IMR-90 (cell line): ENCODE measurements at regions not wholly inside any gene's neighbourhood (a gene's known extent, or its start where the extent isn't known, plus 50 kb on each side); places are given as distances from the start of the nearest gene placed in this dataset.

ENCODE experiments used
- ATAC-seq: fragments of 200-7000 bp; cut with Tn5 transposase; 2 replicates; pipeline ENCODE4 v1.9.1; 2020; ENCODE audit warnings: low read depth, mild to moderate bottlenecking, moderate library complexity
- BruUV-seq: library from RNA; stranded (reverse); fragments of 400-500 nt; replicated peaks from 2 replicates; lab custom pipeline; 2021; lab: Mats Ljungman, UMichigan
- CTCF ChIA-PET: fragments of 300-600 bp; formaldehyde crosslinking; extraction: SDS; loops from one replicate; lab custom pipeline; 2021; ENCODE audit warnings: antibody characterized with exemption; lab: Yijun Ruan, JAX
- POLR2A ChIA-PET: fragments of 300-600 bp; sonication (Branson Sonifier 250); formaldehyde crosslinking; loops from one replicate; lab custom pipeline; 2022; ENCODE audit warnings: antibody characterized with exemption; ENCODE audit not compliant: unreplicated experiment; lab: Charles Lee
- DNase-seq: peaks from one replicate; pipeline ENCODE4 v3.0.0; 2013
- H2AFZ ChIP-seq: replicated peaks from 2 replicates; pipeline ENCODE3; 2013; ENCODE audit warnings: low read length, mild to moderate bottlenecking; ENCODE audit not compliant: poor library complexity
- H2AK5ac ChIP-seq: 2 replicates; pipeline ENCODE4 v1.6.1; 2013; ENCODE audit warnings: low read depth, low read length, inconsistent platforms
- H2AK9ac ChIP-seq: replicated peaks from 2 replicates; pipeline ENCODE3; 2013; ENCODE audit warnings: mild to moderate bottlenecking, low read depth, low read length, moderate library complexity; ENCODE audit not compliant: poor library complexity
- H2BK120ac ChIP-seq: 2 replicates; pipeline ENCODE4 v1.6.1; 2013; ENCODE audit warnings: low read depth, low read length, inconsistent platforms
- H2BK15ac ChIP-seq: 3 replicates; pipeline ENCODE4 v1.6.1; 2013; ENCODE audit warnings: low read depth, low read length, inconsistent platforms
- H2BK20ac ChIP-seq: 2 replicates; pipeline ENCODE4 v1.6.1; 2013; ENCODE audit warnings: low read depth, mild to moderate bottlenecking, inconsistent platforms, low read length, moderate library complexity
- H2BK5ac ChIP-seq: 2 replicates; pipeline ENCODE4 v1.6.1; 2013; ENCODE audit warnings: mild to moderate bottlenecking, low read depth, low read length, inconsistent platforms; ENCODE audit not compliant: poor library complexity, severe bottlenecking
- H3K14ac ChIP-seq: replicated peaks from 2 replicates; pipeline ENCODE4 v1.6.1; 2013; ENCODE audit warnings: low read depth, low read length, inconsistent platforms
- H3K18ac ChIP-seq: 2 replicates; pipeline ENCODE4 v1.6.1; 2013; ENCODE audit warnings: low read depth, low read length, control low read depth
- H3K23ac ChIP-seq: 2 replicates; pipeline ENCODE4 v1.6.1; 2013; ENCODE audit warnings: low read depth, low read length, inconsistent platforms
- H3K27ac ChIP-seq: 2 replicates; pipeline ENCODE4 v1.5.1; 2013; ENCODE audit warnings: mild to moderate bottlenecking, control low read depth, low read length; ENCODE audit not compliant: insufficient read depth
- H3K27me3 ChIP-seq: 2 replicates; pipeline ENCODE4 v1.6.1; 2013; ENCODE audit warnings: low read length; ENCODE audit not compliant: control insufficient read depth, insufficient read depth
- H3K36me3 ChIP-seq: 2 replicates; pipeline ENCODE4 v1.6.1; 2013; ENCODE audit warnings: low read length, mixed read lengths; ENCODE audit not compliant: control insufficient read depth, insufficient read depth
- H3K4ac ChIP-seq: 2 replicates; pipeline ENCODE4 v1.6.1; 2013; ENCODE audit warnings: low read depth, low read length, inconsistent platforms
- H3K4me1 ChIP-seq: 2 replicates; pipeline ENCODE4 v1.6.1; 2013; ENCODE audit warnings: low read length, mixed read lengths; ENCODE audit not compliant: control insufficient read depth, insufficient read depth
- H3K4me2 ChIP-seq: 2 replicates; pipeline ENCODE4 v1.6.1; 2013; ENCODE audit warnings: low read depth, mild to moderate bottlenecking, control low read depth, low read length, moderate library complexity
- H3K4me3 ChIP-seq: 2 replicates; pipeline ENCODE4 v1.5.1; 2013; ENCODE audit warnings: low read depth, mild to moderate bottlenecking, control low read depth, low read length, moderate library complexity; ENCODE audit not compliant: insufficient read depth
- H3K56ac ChIP-seq: 2 replicates; pipeline ENCODE4 v1.6.1; 2013; ENCODE audit warnings: low read length, inconsistent platforms; ENCODE audit not compliant: insufficient read depth; ENCODE audit errors: extremely low read depth
- H3K79me1 ChIP-seq, 2 experiments: 2 replicates each; pipeline ENCODE4 v1.6.1; 2013; ENCODE audit warnings: low read length in 2 of 2, inconsistent platforms in 1 of 2, low read depth in 1 of 2
- H3K9ac ChIP-seq: 2 replicates; pipeline ENCODE4 v1.6.1; 2013; ENCODE audit warnings: low read depth, low read length, control low read depth
- H3K9me1 ChIP-seq: 2 replicates; pipeline ENCODE4 v1.6.1; 2013; ENCODE audit warnings: low read length, inconsistent platforms; ENCODE audit not compliant: insufficient read depth
- H3K9me3 ChIP-seq: 2 replicates; pipeline ENCODE4 v1.6.1; 2013; ENCODE audit warnings: low read length; ENCODE audit not compliant: control insufficient read depth, insufficient read depth
- H4K20me1 ChIP-seq: 2 replicates; pipeline ENCODE4 v1.6.1; 2013; ENCODE audit warnings: low read length, inconsistent platforms; ENCODE audit not compliant: insufficient read depth
- H4K5ac ChIP-seq: 2 replicates; pipeline ENCODE4 v1.6.1; 2013; ENCODE audit warnings: mild to moderate bottlenecking, low read depth, low read length, control low read depth
- H4K8ac ChIP-seq, 2 experiments: 2 replicates each; pipeline ENCODE4 v1.6.1; 2013; ENCODE audit warnings: low read depth in 2 of 2, low read length in 2 of 2, control low read depth in 1 of 2, inconsistent platforms in 1 of 2
- H4K91ac ChIP-seq: 2 replicates; pipeline ENCODE4 v1.6.1; 2013; ENCODE audit warnings: low read depth, low read length, inconsistent platforms; ENCODE audit not compliant: insufficient read depth
- MAZ ChIP-seq: IDR thresholded peaks from 2 replicates; pipeline ENCODE4 v1.6.1; 2012; ENCODE audit warnings: low read depth, mild to moderate bottlenecking, low read length, improper control_type of control experiment, moderate library complexity, borderline replicate concordance
- POLR2A ChIP-seq: IDR thresholded peaks from 2 replicates; pipeline ENCODE4 v1.6.1; 2012; ENCODE audit warnings: mild to moderate bottlenecking, low read depth, low read length
- WGBS, 2 experiments: methylation state at CpG; one replicate each; pipeline versions ENCODE4 v1.1.5 to v1.1.7; 2013; ENCODE audit warnings: missing lambda C conversion rate in 2 of 2; ENCODE audit not compliant: insufficient read length in 1 of 2; ENCODE audit errors: extremely low coverage in 2 of 2; 5-methylcytosine and 5-hydroxymethylcytosine counted together
- dilution Hi-C: fragments of 300-500 bp; cut with HindIII; formaldehyde crosslinking; loops from one replicate; pipeline ENCODE4 v1.14.3; 2018; ENCODE audit warnings: low sequenced_read_pairs; ENCODE audit not compliant: unreplicated experiment
- in situ Hi-C: fragments of 300-500 bp; cut with MboI; formaldehyde crosslinking; loops from 3 replicates; pipeline ENCODE4 v1.14.3; 2019; ENCODE audit warnings: low sequenced_read_pairs, inconsistent platforms, mixed read lengths
- intact Hi-C: fragments of 100-400 bp; cut with micrococcal nuclease; formaldehyde crosslinking; loops from 2 replicates; pipeline ENCODE4 v1.10.0; 2022
- TF ChIP-seq, protein P1 (sequence below): fragments of 150-350 bp; IDR thresholded peaks from 2 replicates; pipeline ENCODE4 v1.6.1; 2017; ENCODE audit warnings: mild to moderate bottlenecking, antibody characterized with exemption, low read length, low read depth

GRCh38 chr2:238777369-238778067 lies 70.4 kb upstream of the TWIST2 start:
- Histone ChIP-seq H3K23ac (no peak overlapping the region), H3K27me3 (peaks cover 21% of the 10 kb centered on the region), H4K8ac (no peak overlapping the region), H2BK20ac (no peak overlapping the region), H3K9me1 (no peaks in the 10 kb centered on the region), H3K18ac (no peak overlapping the region), H2BK5ac (no peak overlapping the region), H3K79me1 (no peaks in the 10 kb centered on the region), H2AK9ac (no peak overlapping the region), H3K4me1 (no peaks in the 10 kb centered on the region), H2BK120ac (no peak overlapping the region), H2BK15ac (no peak overlapping the region), H2AFZ (no peak overlapping the region), H4K20me1 (no peaks in the 10 kb centered on the region), H3K4ac (no peak overlapping the region), H3K9me3 (no peaks in the 10 kb centered on the region), H3K14ac (no peak overlapping the region), H3K56ac (no peak overlapping the region), H3K4me2 (no peak overlapping the region), H3K27ac (no peak overlapping the region), H3K9ac (no peak overlapping the region), H4K91ac (no peak overlapping the region), H4K5ac (no peak overlapping the region), H2AK5ac (no peak overlapping the region), H3K4me3 (no peak overlapping the region), H3K36me3 (no peaks in the 10 kb centered on the region)
- ChIA-PET POLR2A (no interaction called here), CTCF (no interaction called here)
- no TSS peak for BruUV-seq
- intact Hi-C loops (no loop called here), dilution Hi-C loops (no loop called here), in situ Hi-C loops (no loop called here)
- no peak for ATAC-seq
- 75% methylated on average over 8 of the region's 15 CpGs; no CpG with 5 or more reads in 1 of the 2 experiments for WGBS, 2 experiments
- TF ChIP-seq POLR2A (no peak), MAZ (no peak)
- TF ChIP-seq, protein P1, sequence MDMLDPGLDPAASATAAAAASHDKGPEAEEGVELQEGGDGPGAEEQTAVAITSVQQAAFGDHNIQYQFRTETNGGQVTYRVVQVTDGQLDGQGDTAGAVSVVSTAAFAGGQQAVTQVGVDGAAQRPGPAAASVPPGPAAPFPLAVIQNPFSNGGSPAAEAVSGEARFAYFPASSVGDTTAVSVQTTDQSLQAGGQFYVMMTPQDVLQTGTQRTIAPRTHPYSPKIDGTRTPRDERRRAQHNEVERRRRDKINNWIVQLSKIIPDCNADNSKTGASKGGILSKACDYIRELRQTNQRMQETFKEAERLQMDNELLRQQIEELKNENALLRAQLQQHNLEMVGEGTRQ, result no peak
- DNase-seq, result no peak
